Stimulated activated CD4-positive, alpha-beta T cell treated with anti-CD3 and anti-CD28 coated beads, Interleukin-4, amount 100 ng/mL, for 1 hour (primary cell): ENCODE measurements at regions not wholly inside any gene's neighbourhood (a gene's known extent, or its start where the extent isn't known, plus 50 kb on each side); places are given as distances from the start of the nearest gene placed in this dataset.

Source experiments
- DNase-seq: peaks from one replicate; pipeline ENCODE4 v3.0.0-alpha.2; 2020

- no peak for DNase-seq
These were observed 210.7 kb downstream of the EFCAB11 start for GRCh38 chr14:89743828-89744227.

GRCh38 chr14:89740241-89740640, 214.3 kb downstream of the EFCAB11 start:
- no peak for DNase-seq

- no peak for DNase-seq
These were observed 217.6 kb downstream of the EFCAB11 start for GRCh38 chr14:89736881-89737280.

- DNase-seq = no peak
These were observed 223.1 kb downstream of the EFCAB11 start for GRCh38 chr14:89731396-89731933.

GRCh38 chr14:89730687-89731086, 223.8 kb downstream of the EFCAB11 start:
- DNase-seq = no peak

- no peak for DNase-seq
These were observed 225.6 kb downstream of the EFCAB11 start for GRCh38 chr14:89728964-89729363.

- DNase-seq = peak; percentile 37
These were observed 228.3 kb downstream of the EFCAB11 start for GRCh38 chr14:89726226-89726625.

GRCh38 chr14:89724628-89724960, 229.9 kb downstream of the EFCAB11 start:
- DNase-seq = no peak

GRCh38 chr14:89723930-89724627, 230.5 kb downstream of the EFCAB11 start:
- DNase-seq = no peak

GRCh38 chr14:89721956-89722355, 232.6 kb downstream of the EFCAB11 start:
- DNase-seq = no peak

- DNase-seq = peak; percentile 47
These were observed 233.5 kb downstream of the EFCAB11 start for GRCh38 chr14:89720741-89721729.

GRCh38 chr14:89720076-89720687, 234.3 kb downstream of the EFCAB11 start:
- DNase-seq = no peak

GRCh38 chr14:89719366-89720075, 235.0 kb downstream of the EFCAB11 start:
- no peak for DNase-seq

GRCh38 chr14:89708982-89709625, 245.4 kb downstream of the EFCAB11 start:
- no peak for DNase-seq

GRCh38 chr14:89707086-89707485, 247.4 kb downstream of the EFCAB11 start:
- DNase-seq = no peak

GRCh38 chr14:89702876-89703200, 251.7 kb downstream of the EFCAB11 start:
- DNase-seq = no peak

- no peak for DNase-seq
These were observed 252.3 kb downstream of the EFCAB11 start for GRCh38 chr14:89702073-89702875.

- peak; percentile 86 for DNase-seq
These were observed 253.1 kb downstream of the EFCAB11 start for GRCh38 chr14:89701211-89702043.

GRCh38 chr14:89700801-89701200, 253.7 kb downstream of the EFCAB11 start:
- DNase-seq = no peak

GRCh38 chr14:89699071-89699470, 255.5 kb downstream of the EFCAB11 start:
- DNase-seq = no peak
